NCI-H2107 (cell line): ENCODE measurements at regions not wholly inside any gene's neighbourhood (a gene's known extent, or its start where the extent isn't known, plus 50 kb on each side); places are given as distances from the start of the nearest gene placed in this dataset.

Experiments
- DNase-seq: peaks from one replicate; lab custom pipeline; 2025; lab: John Stamatoyannopoulos, UW

DNA sequence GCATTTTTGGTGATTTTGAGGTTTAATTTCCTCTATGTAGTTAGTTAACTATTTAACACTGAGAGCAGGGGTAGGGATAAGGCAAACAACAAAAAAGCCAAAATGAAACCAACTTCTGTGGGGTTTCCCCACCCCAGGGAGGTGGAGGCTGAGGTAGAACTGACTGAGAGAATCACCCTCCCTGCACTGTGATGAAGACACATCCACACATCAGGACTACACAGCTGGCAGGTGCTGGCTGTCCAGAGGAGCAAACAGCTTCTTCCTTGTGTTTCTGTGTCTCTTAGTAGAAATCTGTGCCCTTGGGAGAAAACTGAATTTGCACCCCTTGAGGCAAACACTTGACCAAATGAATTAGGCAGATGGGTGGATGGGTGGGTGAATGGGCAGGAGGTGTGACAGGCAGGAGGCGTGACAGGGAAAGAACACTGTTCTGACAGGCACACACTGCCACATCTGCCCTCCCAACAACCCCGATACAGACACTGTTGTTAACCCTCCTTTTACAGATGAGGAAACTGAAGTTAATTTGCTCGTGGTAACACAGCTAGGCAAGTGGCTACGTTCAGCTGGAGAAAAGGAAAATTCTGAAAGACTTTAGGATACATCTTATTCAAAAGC lies 62.9 kb upstream of the AMZ2 start:
- no peak for DNase-seq

DNA sequence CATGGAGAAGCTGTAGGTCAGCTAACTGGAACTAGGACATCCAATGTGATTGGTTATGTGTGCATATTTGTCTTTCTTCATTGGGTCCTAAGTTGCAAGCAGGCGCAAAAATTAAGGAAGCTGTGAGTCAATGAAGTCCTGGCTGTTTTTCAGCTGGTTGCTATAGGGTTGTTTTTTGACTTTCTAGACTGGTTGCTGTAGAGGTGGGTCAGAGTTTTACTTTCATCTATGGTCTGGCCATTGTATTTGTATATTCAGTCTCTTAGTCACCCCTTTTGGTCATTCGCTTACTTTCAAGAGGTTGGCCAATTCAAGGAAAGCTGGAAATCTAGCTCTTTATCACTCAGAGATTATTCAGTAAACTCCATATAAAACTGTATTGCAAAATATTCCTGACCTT lies 62.0 kb upstream of the AMZ2 start:
- DNase-seq, result no peak

DNA sequence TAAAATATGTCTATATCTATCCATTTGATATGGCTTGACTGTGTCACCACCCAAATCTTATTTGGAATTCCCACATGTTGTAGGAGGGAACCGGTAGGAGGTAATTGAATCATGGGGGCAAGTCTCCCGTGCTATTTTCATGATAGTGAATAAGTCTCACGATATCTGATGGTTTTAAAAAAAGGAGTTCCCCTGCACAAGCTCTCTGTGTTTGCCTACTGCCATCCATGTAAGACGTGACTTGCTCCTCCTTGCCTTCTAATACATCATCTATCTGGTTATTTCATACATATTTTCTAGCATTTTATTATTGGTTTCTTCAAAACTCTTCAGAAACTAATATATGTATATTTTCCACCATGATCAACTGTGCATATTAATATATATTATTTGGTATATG lies 57.3 kb upstream of the AMZ2 start:
- DNase-seq, result no peak

DNA sequence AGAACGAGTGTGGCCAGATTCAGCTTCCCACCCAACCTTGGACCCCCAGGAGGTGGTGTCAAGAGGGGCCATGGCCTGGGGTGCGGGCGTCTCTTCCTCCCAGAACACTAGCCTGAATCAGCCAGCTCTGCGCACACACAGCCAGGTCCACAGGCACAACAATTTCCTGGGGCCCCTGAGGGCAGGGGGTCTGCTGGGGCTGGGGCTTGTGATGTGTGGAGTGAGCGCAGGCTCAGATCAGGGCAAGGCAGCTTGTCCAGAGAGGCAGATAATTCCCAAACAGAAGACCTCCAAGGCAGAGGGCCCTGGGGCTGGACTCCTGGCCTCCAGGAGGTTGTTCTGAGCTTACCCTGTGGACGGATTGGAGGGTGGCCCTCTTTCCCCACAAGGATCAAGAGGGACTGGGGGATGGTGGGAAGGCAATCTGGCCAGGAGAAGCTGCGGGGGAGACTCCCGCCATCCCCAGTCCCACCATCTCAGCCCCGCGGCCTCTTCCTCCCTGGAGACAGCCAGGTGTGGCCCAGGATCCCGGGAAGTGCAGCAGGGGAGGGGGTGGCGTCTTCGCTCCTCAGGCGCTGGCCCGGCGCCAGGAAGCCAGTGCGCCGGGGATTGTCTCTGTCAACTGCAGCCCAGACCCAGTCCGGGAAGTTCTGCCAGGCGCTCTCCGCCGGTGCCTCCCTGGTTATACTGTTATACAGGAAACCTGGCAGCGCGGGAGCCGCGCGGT lies 52.0 kb upstream of the AMZ2 start:
- no peak for DNase-seq

DNA sequence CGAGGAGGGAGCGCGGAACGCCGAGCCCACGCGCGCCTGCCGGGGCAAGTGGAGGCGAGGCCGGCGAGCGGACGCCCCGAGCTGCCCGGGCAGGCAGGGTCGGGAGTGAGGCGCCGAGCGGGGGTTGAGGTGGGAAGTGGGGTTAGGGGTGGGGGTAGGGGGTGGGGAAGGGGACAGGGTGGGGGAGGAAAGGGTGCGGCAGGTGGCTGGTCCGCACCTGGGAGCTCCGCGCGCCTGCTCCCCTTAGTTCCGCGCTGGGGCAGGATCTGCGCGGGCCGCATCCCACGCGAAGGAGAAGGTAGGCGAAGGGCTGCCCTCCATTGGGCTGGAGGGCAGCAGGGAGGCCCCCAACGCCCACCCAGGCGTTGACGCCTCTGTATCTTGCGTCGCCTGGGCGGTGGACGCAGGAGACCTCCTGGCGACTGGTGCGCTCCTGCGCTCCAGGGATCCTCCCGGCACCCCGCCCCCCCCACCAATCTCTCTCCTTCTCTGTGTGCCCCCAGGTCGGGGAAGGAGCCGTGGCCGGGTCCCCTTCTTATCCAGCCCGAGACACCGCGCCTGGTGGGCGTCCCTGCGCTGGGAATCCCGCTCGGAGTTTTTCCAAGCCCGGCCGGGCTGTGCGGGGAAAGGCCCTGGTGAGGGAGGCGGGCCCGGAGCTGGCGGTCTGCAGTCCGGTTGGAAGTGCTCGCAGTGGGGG lies 51.3 kb upstream of the AMZ2 start:
- no peak for DNase-seq

DNA sequence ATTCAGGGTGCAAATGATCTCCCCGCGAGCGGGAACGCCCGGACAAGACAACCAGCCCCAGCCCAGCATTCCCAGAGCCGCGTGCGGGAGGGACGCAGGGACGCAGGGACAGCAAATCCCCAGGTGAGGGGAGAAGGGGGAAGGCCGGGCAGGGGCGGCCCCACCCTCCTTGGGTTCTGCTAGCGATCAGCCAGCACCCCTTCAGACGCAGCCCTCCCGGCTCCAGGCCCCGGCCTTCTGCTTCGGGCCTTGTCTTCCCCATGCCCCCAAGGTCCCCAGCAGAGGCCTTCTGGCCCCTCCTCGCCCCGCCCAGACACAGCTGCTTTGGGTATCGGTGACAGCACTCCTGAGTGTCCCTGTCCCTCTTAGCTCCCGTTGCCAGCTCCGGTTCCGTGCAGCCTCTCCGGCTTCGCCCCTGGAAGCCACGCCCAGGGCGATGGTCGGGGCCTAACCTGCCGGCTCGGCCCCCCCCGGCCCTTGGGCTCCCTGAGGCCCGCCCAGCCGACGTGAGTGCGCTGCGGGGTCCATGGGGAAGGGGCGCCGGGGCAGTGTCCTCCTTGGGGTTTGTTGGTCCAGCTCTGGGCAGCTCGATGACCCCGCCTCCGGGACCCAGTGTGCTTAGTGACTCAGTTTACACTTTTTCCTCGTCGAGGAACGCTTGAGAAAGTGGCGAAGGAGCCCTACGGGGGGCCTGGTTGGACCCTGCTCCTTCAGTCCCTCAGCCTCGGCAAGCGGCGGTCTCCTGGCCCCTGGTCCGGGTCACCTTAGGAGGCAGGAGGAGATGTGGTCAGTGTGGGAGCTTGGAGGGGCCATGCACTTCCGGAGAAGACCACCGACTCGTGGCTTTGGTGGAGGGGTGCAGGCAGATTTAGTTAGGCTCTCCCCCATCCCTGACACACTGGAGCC lies 50.5 kb upstream of the AMZ2 start:
- no peak for DNase-seq

DNA sequence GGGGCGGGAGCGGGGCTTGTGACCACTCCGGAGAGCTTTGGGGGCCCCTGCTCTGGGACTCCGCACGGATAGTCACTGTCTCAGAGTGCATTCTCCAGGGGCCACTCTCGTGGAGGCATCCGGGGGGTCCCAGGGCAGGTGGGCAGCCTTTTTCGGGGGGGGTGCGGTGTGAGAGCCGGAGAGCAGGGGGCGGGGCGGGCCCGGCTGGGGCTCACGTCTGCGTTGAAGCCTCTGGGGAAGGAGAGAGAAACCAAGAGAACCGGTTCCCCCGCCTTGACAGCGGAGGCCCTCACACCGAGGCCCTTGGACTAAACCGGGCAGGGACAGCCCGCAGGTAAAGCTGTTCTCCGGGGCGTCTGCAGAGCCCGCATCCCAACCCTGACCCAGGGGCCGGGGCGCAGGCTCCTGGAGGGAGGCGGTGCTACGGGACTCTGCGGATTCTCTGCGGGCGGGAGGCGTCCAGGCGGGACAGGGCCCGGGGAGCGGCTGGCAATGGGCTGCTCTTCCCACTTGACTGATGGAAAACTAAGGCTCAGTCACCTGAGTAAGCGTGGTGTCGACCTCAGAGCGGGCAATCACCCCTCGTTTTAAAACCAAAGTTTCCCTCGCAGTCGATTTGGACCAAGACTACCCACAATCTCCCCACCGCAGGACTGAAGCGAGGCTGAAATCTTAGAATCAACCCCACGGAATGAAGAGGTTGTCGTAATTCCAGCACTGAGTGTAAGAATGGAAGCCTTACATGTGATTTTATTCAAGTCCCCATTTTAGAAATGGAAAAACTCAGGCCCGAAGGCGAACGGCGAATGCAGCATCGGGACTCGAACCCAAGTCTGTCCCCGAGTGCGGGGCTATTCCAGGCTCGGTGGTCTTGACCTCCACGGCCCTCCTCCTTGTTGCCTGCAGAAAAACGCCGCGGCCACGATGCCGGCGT lies 49.6 kb upstream of the AMZ2 start:
- no peak for DNase-seq
